ENCODE measurements at regions not wholly inside any gene's neighbourhood (a gene's known extent, or its start where the extent isn't known, plus 50 kb on each side); places are given as distances from the start of the nearest gene placed in this dataset.

DNA sequence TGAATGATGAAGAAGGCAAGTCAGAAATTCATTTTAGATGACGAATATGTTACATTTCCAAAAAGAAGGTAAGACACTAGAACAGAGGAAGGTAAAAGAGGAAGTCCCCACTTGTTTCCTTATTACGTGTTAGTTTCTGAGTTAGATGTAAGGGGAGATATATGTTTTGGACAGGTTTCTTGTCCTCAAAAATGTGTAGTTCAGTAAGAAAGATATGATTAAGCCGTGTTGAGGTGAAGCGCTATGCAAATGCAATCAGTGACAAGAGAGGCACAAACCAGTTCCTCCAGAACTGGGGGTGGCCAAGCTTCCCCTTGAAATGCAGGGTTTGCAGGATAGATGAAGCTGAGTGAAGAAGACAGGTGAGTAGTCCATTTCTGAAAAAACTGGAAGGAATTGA, 293.3 kb upstream of the RUNX1 start:
- TF ChIP-seq, protein P1, sequence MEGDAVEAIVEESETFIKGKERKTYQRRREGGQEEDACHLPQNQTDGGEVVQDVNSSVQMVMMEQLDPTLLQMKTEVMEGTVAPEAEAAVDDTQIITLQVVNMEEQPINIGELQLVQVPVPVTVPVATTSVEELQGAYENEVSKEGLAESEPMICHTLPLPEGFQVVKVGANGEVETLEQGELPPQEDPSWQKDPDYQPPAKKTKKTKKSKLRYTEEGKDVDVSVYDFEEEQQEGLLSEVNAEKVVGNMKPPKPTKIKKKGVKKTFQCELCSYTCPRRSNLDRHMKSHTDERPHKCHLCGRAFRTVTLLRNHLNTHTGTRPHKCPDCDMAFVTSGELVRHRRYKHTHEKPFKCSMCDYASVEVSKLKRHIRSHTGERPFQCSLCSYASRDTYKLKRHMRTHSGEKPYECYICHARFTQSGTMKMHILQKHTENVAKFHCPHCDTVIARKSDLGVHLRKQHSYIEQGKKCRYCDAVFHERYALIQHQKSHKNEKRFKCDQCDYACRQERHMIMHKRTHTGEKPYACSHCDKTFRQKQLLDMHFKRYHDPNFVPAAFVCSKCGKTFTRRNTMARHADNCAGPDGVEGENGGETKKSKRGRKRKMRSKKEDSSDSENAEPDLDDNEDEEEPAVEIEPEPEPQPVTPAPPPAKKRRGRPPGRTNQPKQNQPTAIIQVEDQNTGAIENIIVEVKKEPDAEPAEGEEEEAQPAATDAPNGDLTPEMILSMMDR (IDR thresholded peaks at IDR 0.05; ENCODE audit: low read depth, low read length) = no peak
- TF ChIP-seq POLR2A (IDR thresholded peaks at IDR 0.05; ENCODE audit: extremely low read depth, insufficient read length) = no peak
- TF ChIP-seq, protein P2, sequence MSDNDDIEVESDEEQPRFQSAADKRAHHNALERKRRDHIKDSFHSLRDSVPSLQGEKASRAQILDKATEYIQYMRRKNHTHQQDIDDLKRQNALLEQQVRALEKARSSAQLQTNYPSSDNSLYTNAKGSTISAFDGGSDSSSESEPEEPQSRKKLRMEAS (IDR thresholded peaks at IDR 0.05; ENCODE audit: low read depth, low read length) = no peak
- TF ChIP-seq MYC (IDR thresholded peaks at IDR 0.05; ENCODE audit: low read depth, low read length) = no peak
